Hepatocyte (in vitro differentiated cells): ENCODE measurements at regions not wholly inside any gene's neighbourhood (a gene's known extent, or its start where the extent isn't known, plus 50 kb on each side); places are given as distances from the start of the nearest gene placed in this dataset.

Experiments
- CTCF ChIP-seq: fragments of 200-600 bp; sonication (generic); IDR thresholded peaks from 2 replicates; pipeline ENCODE4 v1.5.1; 2016; ENCODE audit warnings: antibody characterized with exemption, mild to moderate bottlenecking; ENCODE audit not compliant: poor library complexity
- EZH2 ChIP-seq: fragments of 200-600 bp; sonication (generic); IDR thresholded peaks from 2 replicates; pipeline ENCODE4 v1.6.1; 2016; ENCODE audit warnings: antibody characterized with exemption, mild to moderate bottlenecking, borderline replicate concordance

- no peak for TF ChIP-seq CTCF
- no peak for TF ChIP-seq EZH2
These were observed 120.7 kb downstream of the CXCL12 start for GRCh38 chr10:44264244-44264643.
